Astrocyte of the cerebellum (primary cell): ENCODE measurements at regions not wholly inside any gene's neighbourhood (a gene's known extent, or its start where the extent isn't known, plus 50 kb on each side); places are given as distances from the start of the nearest gene placed in this dataset.

Source experiments
- DNase-seq: peaks from one replicate; pipeline ENCODE4 v3.0.0-alpha.2; 2011; ENCODE audit warnings: low read depth
- H3K4me3 ChIP-seq: 2 replicates; pipeline ENCODE4 v1.5.1; 2011; ENCODE audit warnings: mild to moderate bottlenecking, low read depth, low read length, moderate library complexity
- in situ Hi-C: cut with HindIII; loops from 2 replicates; pipeline ENCODE4 v1.10.0; 2017; ENCODE audit warnings: low sequenced_read_pairs
- TF ChIP-seq, protein P1 (sequence below): IDR thresholded peaks from 2 replicates; pipeline ENCODE4 v1.5.1; 2012; ENCODE audit warnings: low read length, low read depth, moderate library complexity, mild to moderate bottlenecking; ENCODE audit errors: missing control alignments

DNA sequence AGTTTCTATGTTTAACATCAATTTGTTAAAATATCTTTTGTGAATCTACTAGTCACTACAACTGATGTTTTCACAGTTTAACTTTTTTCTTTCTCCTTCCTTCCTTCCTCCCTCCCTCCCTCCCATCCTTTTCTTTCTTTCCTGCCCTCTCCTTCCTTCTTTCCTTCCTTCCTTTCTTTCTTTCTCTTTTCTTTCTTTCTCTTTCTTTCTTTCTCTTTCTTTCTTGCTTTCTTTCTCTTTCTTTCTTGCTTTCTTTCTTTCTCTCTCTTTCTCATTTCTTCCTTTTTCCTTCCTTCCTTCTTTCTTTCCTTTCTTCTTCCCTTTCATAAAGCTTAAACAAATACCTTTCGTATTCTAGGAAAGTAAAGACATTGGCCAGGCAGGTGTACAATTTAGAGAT lies 2083.0 kb upstream of the CELF4 start:
- no peak for DNase-seq
- H3K4me3 ChIP-seq, result no peak overlapping the region
- in situ Hi-C loops, result no loop called here
- TF ChIP-seq, protein P1, sequence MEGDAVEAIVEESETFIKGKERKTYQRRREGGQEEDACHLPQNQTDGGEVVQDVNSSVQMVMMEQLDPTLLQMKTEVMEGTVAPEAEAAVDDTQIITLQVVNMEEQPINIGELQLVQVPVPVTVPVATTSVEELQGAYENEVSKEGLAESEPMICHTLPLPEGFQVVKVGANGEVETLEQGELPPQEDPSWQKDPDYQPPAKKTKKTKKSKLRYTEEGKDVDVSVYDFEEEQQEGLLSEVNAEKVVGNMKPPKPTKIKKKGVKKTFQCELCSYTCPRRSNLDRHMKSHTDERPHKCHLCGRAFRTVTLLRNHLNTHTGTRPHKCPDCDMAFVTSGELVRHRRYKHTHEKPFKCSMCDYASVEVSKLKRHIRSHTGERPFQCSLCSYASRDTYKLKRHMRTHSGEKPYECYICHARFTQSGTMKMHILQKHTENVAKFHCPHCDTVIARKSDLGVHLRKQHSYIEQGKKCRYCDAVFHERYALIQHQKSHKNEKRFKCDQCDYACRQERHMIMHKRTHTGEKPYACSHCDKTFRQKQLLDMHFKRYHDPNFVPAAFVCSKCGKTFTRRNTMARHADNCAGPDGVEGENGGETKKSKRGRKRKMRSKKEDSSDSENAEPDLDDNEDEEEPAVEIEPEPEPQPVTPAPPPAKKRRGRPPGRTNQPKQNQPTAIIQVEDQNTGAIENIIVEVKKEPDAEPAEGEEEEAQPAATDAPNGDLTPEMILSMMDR, result no peak

DNA sequence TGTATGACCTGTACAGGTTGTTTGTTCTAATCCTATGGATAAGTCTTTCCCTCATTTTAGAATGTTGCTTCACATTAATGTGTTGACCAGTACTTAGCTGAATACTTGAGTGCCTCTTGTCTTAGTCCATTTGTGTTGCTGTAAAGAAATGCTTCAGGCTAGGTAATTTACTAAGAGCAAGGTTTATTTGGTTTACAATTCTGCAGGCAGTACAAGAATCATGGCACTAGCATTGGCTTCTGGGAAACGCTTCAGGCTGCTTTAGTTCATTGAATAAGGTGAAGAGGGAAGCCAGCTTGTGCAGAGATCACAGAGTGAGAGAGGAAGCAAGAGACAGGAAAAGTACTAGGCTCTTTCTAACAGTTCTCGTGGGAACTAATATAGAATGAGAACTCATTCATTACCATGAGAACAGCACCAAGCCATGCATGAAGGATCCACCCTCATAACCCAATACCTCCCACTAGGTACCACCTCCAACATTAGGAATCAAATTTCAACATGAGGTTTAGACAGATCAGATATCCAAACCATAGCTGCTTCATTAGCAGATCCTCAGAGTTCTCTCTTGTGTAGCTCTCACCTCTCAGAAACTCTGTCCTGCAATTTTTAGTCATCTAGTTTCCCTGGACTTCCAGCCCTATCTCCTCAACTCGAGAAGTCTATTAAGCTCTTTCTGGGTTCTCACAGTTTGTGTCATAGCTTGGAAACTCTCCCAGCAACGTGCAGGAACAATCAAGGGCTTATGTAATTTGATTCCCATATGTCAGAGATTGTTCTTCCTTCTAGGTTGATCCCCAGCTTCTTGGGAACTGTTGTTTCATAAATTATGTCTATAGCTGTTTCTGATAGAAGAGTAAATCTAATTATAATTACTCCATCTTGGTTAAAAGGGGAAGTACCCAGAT lies 2082.3 kb upstream of the CELF4 start:
- in situ Hi-C loops, result no loop called here
- TF ChIP-seq, protein P1, result no peak
- DNase-seq, result peak; percentile 89
- H3K4me3 ChIP-seq, result no peak overlapping the region

DNA sequence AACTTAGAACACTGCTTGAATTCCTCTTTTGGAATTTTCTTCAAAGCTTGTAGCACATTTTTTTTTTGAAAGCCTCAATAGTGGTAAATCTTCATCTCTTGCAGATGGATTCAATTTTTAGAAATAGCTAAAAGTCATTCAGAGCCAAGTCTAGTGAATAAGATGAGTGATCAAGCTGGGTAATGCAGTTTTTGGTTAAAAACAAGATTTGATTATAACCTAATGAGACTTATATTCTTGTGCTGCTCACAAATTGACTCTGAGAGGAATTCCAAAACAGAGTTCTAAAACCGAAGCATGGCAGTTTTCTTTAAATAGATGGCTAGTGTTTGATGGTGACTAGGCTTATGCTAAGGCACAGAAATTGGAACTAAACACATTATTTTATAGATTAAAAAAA lies 2072.6 kb upstream of the CELF4 start:
- no peak overlapping the region for H3K4me3 ChIP-seq
- no peak for DNase-seq
- TF ChIP-seq, protein P1, result no peak
- in situ Hi-C loops, result no loop called here

DNA sequence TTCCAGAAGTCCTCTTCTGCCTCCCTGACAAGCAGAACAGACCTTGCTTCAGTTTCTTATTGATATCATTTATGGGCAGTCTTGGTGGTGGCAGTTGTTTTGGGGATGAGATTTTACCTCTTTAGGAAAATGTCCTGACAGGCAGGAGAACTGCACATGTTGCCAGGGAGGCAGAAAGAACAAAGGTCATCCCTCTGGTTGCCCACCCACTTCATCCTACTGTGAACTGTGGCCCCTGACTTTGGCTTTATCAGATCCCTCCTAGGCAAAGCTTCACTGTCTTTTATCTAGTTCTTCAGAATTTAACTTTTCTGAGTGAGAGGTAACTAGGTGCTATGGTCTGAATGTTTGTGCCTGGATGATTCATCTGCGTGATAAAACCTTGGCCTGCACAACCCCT lies 2071.3 kb upstream of the CELF4 start:
- TF ChIP-seq, protein P1, result no peak
- H3K4me3 ChIP-seq, result no peak overlapping the region
- in situ Hi-C loops, result no loop called here
- DNase-seq, result no peak

DNA sequence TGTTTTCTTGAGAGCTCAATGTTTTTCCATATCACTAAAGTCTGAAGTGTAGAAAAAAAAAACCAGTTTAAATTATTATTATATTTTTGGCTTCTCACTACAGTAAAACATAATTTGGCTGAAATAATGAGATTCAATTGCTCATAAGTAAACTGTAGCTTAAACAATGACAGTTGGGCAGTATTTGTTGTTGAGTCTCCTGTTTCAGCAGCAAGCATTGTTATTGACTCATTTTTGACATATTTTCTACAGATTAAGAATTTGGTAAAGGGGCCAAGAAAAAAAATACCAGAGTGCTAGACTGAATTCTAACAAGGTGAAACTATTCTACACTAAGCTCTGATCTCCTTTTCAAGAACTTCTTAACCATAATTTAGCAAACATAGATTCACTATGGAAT lies 2070.4 kb upstream of the CELF4 start:
- in situ Hi-C loops, result no loop called here
- no peak for DNase-seq
- TF ChIP-seq, protein P1, result no peak
- H3K4me3 ChIP-seq, result no peak overlapping the region

DNA sequence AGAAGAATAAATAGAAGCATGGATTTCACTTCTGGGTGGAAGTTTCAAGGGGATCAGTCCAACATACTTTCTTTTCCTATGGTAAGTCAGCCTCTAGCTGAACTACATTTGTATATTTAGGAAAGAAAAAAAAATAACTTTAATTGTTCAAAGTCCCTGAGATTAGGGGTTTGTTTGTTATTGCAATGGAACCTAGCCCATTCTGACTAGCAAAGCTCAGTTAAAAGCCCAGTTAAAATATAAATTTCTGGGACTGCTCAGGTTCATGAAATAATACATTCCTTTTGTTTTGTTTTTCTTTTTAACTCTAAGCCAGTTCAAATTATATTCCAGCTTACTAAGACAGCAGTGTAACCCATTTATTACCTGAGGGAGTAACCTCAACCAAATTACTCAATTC lies 2069.6 kb upstream of the CELF4 start:
- no peak overlapping the region for H3K4me3 ChIP-seq
- in situ Hi-C loops, result no loop called here
- no peak for DNase-seq
- TF ChIP-seq, protein P1, result no peak
